H1 (cell line): ENCODE measurements at regions not wholly inside any gene's neighbourhood (a gene's known extent, or its start where the extent isn't known, plus 50 kb on each side); places are given as distances from the start of the nearest gene placed in this dataset.

Source experiments
- CHD1 ChIP-seq: IDR thresholded peaks from 2 replicates; pipeline ENCODE4 v1.6.1; 2012; ENCODE audit warnings: low read depth, low read length, improper control_type of control experiment
- CREB1 ChIP-seq: IDR thresholded peaks from 2 replicates; pipeline ENCODE4 v1.6.1; 2012; ENCODE audit warnings: inconsistent platforms
- EZH2 ChIP-seq: fragments of 200-600 bp; sonication (generic); IDR thresholded peaks from 2 replicates; pipeline ENCODE4 v1.7.1; 2012; ENCODE audit warnings: low read depth, mild to moderate bottlenecking, moderate library complexity, low read length, inconsistent platforms; ENCODE audit not compliant: severe bottlenecking
- FOSL1 ChIP-seq: IDR thresholded peaks from 2 replicates; pipeline ENCODE4 v1.6.1; 2011; ENCODE audit warnings: mild to moderate bottlenecking, low read depth, low read length, moderate library complexity; ENCODE audit not compliant: insufficient read depth
- POLR2A ChIP-seq, 2 experiments: IDR thresholded peaks; 1 replicate in 1 of 2; 2 replicates in 1 of 2; pipeline ENCODE4 v1.6.1; 2011; ENCODE audit warnings: low read depth in 2 of 2, low read length in 2 of 2, mild to moderate bottlenecking in 2 of 2; ENCODE audit errors: control extremely low read depth in 1 of 2
- POLR2AphosphoS5 ChIP-seq: IDR thresholded peaks from 2 replicates; pipeline ENCODE4 v1.6.1; 2011; ENCODE audit warnings: low read depth, low read length
- RAD21 ChIP-seq, 2 experiments: IDR thresholded peaks in 1 of 2; conservative IDR thresholded peaks in 1 of 2; 2 replicates each; pipeline ENCODE4 v1.6.1; 2011; ENCODE audit warnings: low read depth in 2 of 2, low read length in 2 of 2, improper control_type of control experiment in 1 of 2, inconsistent platforms in 1 of 2, mild to moderate bottlenecking in 1 of 2, moderate library complexity in 1 of 2
- SRF ChIP-seq: IDR thresholded peaks from 2 replicates; pipeline ENCODE4 v1.6.1; 2011; ENCODE audit warnings: mild to moderate bottlenecking, low read depth, low read length, moderate library complexity
- TF ChIP-seq, protein P1 (sequence below), 3 experiments: IDR thresholded peaks; 1 replicate in 2 of 3; 2 replicates in 1 of 3; pipeline versions ENCODE4 v1.5.1 to v1.6.1; 2011; ENCODE audit warnings: low read length in 3 of 3, mild to moderate bottlenecking in 3 of 3, inconsistent platforms in 2 of 3, low read depth in 1 of 3, moderate library complexity in 1 of 3; ENCODE audit not compliant: insufficient read depth in 1 of 3; ENCODE audit errors: control extremely low read depth in 1 of 3
- TF ChIP-seq, protein P2 (sequence below): IDR thresholded peaks from 2 replicates; pipeline ENCODE4 v1.6.1; 2012; ENCODE audit warnings: inconsistent platforms

DNA sequence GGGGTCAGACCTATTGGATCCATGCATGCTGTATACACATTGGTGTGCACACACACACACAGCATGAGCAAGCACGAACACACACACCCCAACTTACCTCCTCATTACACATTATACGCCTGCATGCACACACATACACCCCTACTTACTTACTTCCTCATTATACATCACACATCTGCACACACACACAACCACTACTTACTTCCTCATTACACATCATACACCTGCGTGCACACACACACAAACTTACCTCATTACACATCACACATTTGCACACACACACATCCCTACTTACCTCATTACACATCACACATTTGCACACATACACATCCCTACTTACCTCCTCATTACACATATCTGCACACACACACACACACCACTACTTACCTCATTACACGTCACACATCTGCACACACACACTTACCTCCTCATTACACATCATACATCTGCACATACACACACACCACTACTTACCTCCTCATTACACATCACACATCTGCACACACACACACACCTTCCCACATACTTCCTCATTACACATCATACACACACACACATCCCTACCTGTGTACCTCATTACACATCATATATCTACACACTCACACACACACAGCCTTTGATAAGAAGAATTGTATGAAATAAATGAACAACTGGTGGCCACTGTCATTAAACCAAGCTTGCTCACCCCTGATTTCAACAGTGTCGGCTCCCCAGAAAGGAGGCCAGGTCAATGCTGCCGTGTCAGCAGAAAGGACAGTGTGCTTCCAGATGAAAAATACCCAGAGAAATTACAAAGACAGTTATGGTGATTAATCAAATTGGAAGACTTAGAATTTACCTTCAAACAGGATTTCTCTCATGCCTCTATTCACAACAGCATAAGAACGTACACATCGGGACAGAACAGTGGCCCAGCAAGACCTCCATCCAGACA, 117.8 kb downstream of the SETD4 start:
- TF ChIP-seq, protein P1, sequence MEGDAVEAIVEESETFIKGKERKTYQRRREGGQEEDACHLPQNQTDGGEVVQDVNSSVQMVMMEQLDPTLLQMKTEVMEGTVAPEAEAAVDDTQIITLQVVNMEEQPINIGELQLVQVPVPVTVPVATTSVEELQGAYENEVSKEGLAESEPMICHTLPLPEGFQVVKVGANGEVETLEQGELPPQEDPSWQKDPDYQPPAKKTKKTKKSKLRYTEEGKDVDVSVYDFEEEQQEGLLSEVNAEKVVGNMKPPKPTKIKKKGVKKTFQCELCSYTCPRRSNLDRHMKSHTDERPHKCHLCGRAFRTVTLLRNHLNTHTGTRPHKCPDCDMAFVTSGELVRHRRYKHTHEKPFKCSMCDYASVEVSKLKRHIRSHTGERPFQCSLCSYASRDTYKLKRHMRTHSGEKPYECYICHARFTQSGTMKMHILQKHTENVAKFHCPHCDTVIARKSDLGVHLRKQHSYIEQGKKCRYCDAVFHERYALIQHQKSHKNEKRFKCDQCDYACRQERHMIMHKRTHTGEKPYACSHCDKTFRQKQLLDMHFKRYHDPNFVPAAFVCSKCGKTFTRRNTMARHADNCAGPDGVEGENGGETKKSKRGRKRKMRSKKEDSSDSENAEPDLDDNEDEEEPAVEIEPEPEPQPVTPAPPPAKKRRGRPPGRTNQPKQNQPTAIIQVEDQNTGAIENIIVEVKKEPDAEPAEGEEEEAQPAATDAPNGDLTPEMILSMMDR (IDR thresholded peaks at IDR 0.05; ENCODE audit: control extremely low read depth in 1 of 3, insufficient read depth in 1 of 3, low read depth in 1 of 3, low read length in 3 of 3) = no peak
- TF ChIP-seq SRF (no peak), POLR2AphosphoS5 (no peak), RAD21 (IDR thresholded peaks at IDR 0.05 in 1 of 2, conservative IDR thresholded peaks at IDR 0.05 in 1 of 2; ENCODE audit: low read depth in 2 of 2, low read length in 2 of 2) (no peak), POLR2A (IDR thresholded peaks at IDR 0.05; ENCODE audit: control extremely low read depth in 1 of 2, low read depth in 2 of 2, low read length in 2 of 2) (no peak), CHD1 (no peak), CREB1 (no peak), EZH2 (no peak), FOSL1 (no peak)
- TF ChIP-seq, protein P2, sequence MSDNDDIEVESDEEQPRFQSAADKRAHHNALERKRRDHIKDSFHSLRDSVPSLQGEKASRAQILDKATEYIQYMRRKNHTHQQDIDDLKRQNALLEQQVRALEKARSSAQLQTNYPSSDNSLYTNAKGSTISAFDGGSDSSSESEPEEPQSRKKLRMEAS = no peak
